GM21515 (cell line): ENCODE measurements at regions not wholly inside any gene's neighbourhood (a gene's known extent, or its start where the extent isn't known, plus 50 kb on each side); places are given as distances from the start of the nearest gene placed in this dataset.
"Not testable (repeated sequence)": the region's sequence is repeated elsewhere in the genome, so short reads cannot be mapped to it uniquely, and the experiment has no call there.

Experiments
- ATAC-seq: cut with Tn5 transposase; IDR thresholded peaks from one replicate; pipeline ENCODE4 v1.9.1; 2021; ENCODE audit not compliant: unreplicated experiment

GRCh38 chr16:87114832-87115231 lies 202.4 kb downstream of the C16orf95 start:
- ATAC-seq, result no peak

DNA sequence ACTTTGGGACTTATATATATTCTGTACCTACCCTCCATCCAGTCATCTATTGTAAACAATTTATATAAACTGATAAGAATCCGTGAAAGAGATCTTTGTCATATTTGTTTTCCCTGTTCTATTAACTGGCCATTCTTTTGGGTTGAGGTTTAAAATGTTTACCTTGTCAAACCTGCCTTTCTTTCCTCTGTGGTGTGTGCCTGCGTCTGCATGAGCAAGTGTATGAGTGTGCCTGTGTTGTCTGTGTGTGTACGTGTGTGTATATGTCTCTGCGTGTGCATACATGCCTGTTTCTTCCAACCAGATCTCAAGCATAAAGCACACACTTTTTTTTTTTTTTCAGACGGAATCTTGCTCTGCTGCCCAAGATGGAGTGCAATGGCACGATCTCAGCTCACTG lies 201.5 kb downstream of the C16orf95 start:
- ATAC-seq, result no peak

GRCh38 chr16:87117936-87118335 lies 199.3 kb downstream of the C16orf95 start:
- no peak for ATAC-seq

GRCh38 chr16:87119168-87119567 lies 198.0 kb downstream of the C16orf95 start:
- no peak for ATAC-seq

- no peak for ATAC-seq
These were observed 197.4 kb downstream of the C16orf95 start for GRCh38 chr16:87119748-87120147.

- ATAC-seq, result no peak
These were observed 195.4 kb downstream of the C16orf95 start for GRCh38 chr16:87121816-87122215.

DNA sequence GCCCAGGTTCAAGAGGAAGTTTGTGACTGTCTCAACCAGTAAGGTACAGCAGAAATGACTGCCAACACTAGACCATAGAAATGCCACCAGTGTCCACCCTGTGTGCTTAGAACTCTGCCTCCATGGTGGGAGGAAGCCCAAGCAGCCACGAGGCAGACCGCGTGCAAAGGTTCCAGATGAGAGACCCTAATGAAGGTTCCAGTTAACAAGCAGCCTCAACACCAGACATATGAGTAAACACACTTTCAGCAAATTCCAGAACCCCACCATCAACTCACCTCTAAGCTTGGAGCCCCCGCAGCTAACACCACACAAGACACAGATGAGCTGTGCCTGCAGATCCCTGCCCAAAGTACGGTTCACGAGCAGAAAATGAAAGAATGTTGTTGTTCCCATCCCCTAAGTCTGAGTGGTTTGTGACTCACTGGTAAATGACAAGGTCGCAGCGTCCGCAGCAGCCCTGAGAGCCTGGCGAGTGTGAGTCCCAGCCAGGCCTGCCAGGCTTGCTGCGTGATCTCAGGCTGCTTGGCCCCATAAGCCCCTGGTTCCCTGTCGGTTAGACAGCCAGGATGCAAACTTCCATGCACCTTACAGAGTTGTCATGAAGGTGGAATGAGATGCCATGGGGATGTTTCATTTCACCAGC lies 193.7 kb downstream of the C16orf95 start:
- no peak for ATAC-seq

GRCh38 chr16:87124405-87124804 lies 192.8 kb downstream of the C16orf95 start:
- ATAC-seq, result not testable (repeated sequence)

GRCh38 chr16:87125206-87126155 lies 191.7 kb downstream of the C16orf95 start:
- no peak for ATAC-seq

DNA sequence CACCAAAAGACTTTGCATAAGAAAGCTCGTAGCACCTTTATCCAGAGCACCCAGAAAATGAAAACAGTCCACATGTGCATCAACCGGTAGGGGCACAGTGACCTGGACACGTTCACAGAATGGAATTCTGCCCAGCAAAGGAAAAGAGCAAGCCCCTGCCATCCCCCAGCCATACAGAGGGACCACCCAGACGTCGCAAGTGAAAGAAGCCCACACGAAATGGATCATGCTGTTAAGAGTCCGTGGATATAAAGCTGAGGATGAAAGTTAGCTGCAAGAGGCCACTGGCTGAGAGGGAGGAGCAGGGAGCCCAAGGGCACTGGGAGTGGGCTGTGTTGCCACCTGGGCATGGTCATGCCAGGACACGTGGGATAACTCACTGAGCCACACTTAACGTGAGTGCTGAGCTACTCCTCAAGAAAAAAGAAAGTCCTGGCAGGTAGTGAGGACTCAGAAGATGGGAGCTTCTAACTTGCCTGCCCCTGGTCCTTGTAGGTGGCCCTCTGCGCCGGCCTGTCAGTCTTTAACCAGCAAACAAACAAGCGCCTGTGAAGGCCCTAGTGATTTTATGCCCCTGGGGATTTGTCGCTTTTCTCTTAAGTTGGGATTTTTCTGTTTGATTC lies 190.7 kb downstream of the C16orf95 start:
- no peak for ATAC-seq

DNA sequence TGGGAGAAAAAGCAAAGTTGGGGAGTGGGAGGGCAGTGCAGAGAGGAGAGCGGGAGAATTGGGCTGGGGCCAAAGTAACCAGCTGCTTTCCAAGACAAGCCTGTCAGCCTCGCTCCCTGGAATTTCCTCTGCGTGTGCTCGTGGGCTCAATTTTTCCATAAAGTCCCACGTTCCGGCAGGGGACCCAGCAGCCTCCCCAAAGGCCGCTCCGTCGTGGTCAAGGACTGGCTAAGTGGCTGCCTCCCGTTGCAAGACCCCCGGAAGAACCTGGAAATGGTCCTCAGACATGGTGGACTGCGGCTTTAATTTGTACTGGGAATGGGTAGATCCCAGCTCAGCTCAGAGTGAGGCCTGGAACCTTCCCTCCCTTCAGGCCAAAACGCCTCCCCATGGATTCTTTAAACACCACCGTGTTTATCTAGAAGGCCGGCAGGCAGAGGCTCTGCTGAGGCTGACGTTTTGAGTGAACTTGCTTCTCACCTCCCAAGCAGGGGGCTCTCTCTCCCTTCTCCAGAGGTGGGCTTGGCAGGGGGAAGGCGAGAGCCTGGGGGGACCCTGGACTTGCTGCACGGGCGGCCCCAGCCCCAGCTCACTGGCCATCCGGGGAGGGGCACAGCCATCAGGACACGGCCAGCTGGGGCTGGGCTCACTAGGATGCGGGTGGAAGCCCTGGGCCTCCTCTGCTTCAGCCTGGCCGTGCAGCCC lies 190.0 kb downstream of the C16orf95 start:
- ATAC-seq, result no peak

- no peak for ATAC-seq
These were observed 189.4 kb downstream of the C16orf95 start for GRCh38 chr16:87127766-87128147.

- no peak for ATAC-seq
These were observed 187.4 kb downstream of the C16orf95 start for GRCh38 chr16:87129771-87130170.

DNA sequence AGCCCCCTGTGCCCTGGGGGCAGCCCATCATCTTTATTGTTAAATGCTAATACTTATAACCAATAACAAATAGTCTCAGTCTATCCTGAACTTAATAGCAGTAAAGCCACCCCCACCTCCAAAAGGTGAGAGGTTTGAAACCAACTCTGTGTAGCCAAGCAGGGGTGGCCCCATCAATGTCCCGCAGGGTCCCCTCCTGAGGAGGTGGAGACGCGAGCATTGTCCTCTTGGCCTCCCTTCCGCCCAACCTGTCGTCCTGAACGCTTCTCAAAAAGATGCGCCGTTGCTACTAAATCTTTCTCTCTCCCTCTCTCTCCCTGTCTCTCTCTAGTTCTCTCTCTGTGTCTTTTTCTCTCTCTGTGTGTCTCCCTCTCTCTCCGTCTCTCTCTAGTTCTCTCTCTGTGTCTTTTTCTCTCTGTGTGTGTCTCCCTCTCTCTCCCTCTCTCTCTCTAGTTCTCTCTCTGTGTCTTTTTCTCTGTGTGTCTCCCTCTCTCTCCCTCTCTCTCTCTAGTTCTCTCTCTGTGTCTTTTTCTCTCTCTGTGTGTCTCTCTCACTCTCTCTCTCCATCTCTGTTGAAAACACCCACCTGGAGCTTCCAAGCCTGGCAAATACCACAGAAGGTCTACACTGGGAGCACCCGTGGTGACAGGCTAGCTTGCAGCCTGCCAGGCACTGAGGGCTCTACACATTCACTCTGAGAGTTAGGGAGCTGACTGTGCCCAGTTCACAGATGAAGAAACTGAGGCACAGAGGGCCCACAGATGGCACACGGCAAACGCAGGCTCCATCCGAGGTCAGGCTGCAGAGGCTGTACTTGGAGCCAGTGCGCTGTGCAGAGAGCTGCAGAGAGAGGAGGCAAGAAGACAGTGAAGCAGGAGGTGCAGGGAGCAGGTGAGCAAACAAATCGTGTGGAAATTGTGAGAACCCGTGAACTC lies 185.9 kb downstream of the C16orf95 start:
- no peak for ATAC-seq

DNA sequence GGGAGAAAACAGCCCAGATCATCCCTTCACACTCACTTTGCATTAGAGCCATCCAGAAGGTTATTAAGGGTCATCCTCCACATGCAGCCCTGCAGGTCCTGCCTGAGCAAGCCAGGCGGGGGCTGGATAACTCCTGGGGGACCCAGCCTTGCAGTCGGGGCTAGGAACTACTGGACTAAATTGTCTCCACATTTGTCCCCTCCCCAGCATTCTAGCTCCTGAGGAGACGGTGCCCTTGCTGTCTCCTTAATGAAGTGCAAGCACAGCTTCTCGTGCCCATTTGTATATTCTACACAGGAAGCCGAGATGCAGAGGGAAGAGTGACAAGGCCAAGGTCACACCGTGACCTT lies 185.2 kb downstream of the C16orf95 start:
- no peak for ATAC-seq

GRCh38 chr16:87132361-87133014 lies 184.7 kb downstream of the C16orf95 start:
- ATAC-seq, result no peak

DNA sequence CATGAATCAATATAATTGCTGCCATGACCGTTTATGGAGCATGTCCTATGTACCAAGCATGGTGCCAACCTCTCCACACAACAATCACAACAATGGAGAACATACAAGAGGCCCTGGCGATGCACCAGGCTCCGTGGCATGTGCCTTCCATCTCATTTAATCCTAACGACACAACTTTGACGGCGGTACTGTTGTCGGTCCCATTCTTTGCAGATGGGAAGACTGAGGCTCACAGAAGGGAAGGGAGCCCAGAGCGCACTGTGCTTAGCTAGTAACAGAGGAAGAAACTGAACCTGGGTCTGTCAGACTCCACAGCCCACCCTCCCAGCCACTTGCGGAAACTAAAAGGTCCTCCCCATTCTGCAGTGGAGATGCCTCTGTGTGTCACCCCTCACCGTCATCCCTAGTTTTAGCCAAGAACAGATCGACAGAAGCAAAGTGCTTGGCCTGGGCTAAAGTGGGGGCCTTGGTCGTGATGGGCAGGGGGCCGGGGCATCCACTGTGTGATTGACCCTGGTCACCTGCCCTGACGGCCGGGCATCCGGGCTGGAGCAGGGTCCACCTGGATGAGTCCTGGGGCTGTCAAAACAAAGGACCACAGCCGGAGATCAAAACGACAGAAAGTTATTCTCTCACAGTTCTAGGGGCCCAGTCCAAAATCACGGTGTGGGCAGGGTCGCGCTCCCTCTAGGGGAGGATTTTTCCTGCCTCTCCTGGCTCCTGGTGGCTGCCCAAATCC lies 183.9 kb downstream of the C16orf95 start:
- ATAC-seq, result no peak

- ATAC-seq, result no peak
These were observed 183.1 kb downstream of the C16orf95 start for GRCh38 chr16:87133966-87134627.

- no peak for ATAC-seq
These were observed 182.6 kb downstream of the C16orf95 start for GRCh38 chr16:87134628-87134995.
